Right renal pelvis (tissue), 4 donors: ENCODE measurements at regions not wholly inside any gene's neighbourhood (a gene's known extent, or its start where the extent isn't known, plus 50 kb on each side); places are given as distances from the start of the nearest gene placed in this dataset.

Experiments used
- DNase-seq, 4 donors: peaks; one replicate each; pipeline ENCODE4 v3.0.0-alpha.2; 2013; ENCODE audit warnings: low read depth in 4 of 4, low spot score in 3 of 4, missing footprints in 1 of 4

- no peak for DNase-seq
Observed at GRCh38 chr4:35364321-35364870, 879.9 kb downstream of the ARAP2 start.

- no peak for DNase-seq
Observed at GRCh38 chr4:35365186-35365585, 879.1 kb downstream of the ARAP2 start.

GRCh38 chr4:35399912-35400311 is 844.4 kb downstream of the ARAP2 start:
- DNase-seq = no peak

- DNase-seq = no peak
Observed at GRCh38 chr4:35423104-35423503, 821.2 kb downstream of the ARAP2 start.

GRCh38 chr4:35447474-35447873 is 796.8 kb downstream of the ARAP2 start:
- no peak for DNase-seq

- no peak for DNase-seq
Observed at GRCh38 chr4:35459045-35459444, 785.3 kb downstream of the ARAP2 start.

- no peak for DNase-seq
Observed at GRCh38 chr4:35461931-35462659, 782.2 kb downstream of the ARAP2 start.

- no peak for DNase-seq
Observed at GRCh38 chr4:35463251-35463952, 780.9 kb downstream of the ARAP2 start.

- DNase-seq = no peak
Observed at GRCh38 chr4:35464964-35465528, 779.3 kb downstream of the ARAP2 start.

GRCh38 chr4:35491093-35491492 is 753.2 kb downstream of the ARAP2 start:
- DNase-seq = no peak

- DNase-seq = no peak
Observed at GRCh38 chr4:35493977-35494376, 750.3 kb downstream of the ARAP2 start.

GRCh38 chr4:35494955-35495354 is 749.4 kb downstream of the ARAP2 start:
- DNase-seq = no peak

GRCh38 chr4:35500812-35501211 is 743.5 kb downstream of the ARAP2 start:
- DNase-seq = no peak

- no peak for DNase-seq
Observed at GRCh38 chr4:35503435-35503834, 740.9 kb downstream of the ARAP2 start.

- no peak for DNase-seq
Observed at GRCh38 chr4:35506161-35506560, 738.2 kb downstream of the ARAP2 start.

- DNase-seq = no peak
Observed at GRCh38 chr4:35511851-35512250, 732.5 kb downstream of the ARAP2 start.

- DNase-seq = peak in 3 of 4 donors; percentile 12 to 18 (median 13)
Observed at GRCh38 chr4:35516102-35516501, 728.2 kb downstream of the ARAP2 start.

GRCh38 chr4:35520059-35520458 is 724.3 kb downstream of the ARAP2 start:
- DNase-seq = no peak

- no peak for DNase-seq
Observed at GRCh38 chr4:35521682-35522081, 722.6 kb downstream of the ARAP2 start.

- no peak for DNase-seq
Observed at GRCh38 chr4:35525192-35525978, 718.9 kb downstream of the ARAP2 start.

- DNase-seq = no peak
Observed at GRCh38 chr4:35526456-35526855, 717.9 kb downstream of the ARAP2 start.
